BLaER1 (cell line): ENCODE measurements at regions not wholly inside any gene's neighbourhood (a gene's known extent, or its start where the extent isn't known, plus 50 kb on each side); places are given as distances from the start of the nearest gene placed in this dataset.

Experiments used
- H3K27ac ChIP-seq: shearing (Covaris generic); formaldehyde crosslinking; 2 replicates; pipeline ENCODE4 v1.8.1; 2022
- H3K27me3 ChIP-seq: shearing (Covaris generic); formaldehyde crosslinking; 2 replicates; pipeline ENCODE4 v1.8.1; 2022
- H3K36me3 ChIP-seq: shearing (Covaris generic); formaldehyde crosslinking; 2 replicates; pipeline ENCODE4 v1.8.1; 2022
- H3K4me1 ChIP-seq: shearing (Covaris generic); formaldehyde crosslinking; 2 replicates; pipeline ENCODE4 v1.8.1; 2022
- H3K4me2 ChIP-seq: shearing (Covaris generic); formaldehyde crosslinking; 2 replicates; pipeline ENCODE4 v1.8.1; 2022
- H3K4me3 ChIP-seq: shearing (Covaris generic); formaldehyde crosslinking; 2 replicates; pipeline ENCODE4 v1.8.1; 2022
- H3K9ac ChIP-seq: shearing (Covaris generic); formaldehyde crosslinking; 2 replicates; pipeline ENCODE4 v1.8.1; 2022
- H3K9me3 ChIP-seq: shearing (Covaris generic); formaldehyde crosslinking; 2 replicates; pipeline ENCODE4 v1.8.1; 2022
- H4K20me1 ChIP-seq: shearing (Covaris generic); formaldehyde crosslinking; 2 replicates; pipeline ENCODE4 v1.8.1; 2022
- Cebpa-rat ChIP-seq: shearing (Covaris generic); IDR thresholded peaks from 2 replicates; pipeline ENCODE4 v1.8.1; 2022

DNA sequence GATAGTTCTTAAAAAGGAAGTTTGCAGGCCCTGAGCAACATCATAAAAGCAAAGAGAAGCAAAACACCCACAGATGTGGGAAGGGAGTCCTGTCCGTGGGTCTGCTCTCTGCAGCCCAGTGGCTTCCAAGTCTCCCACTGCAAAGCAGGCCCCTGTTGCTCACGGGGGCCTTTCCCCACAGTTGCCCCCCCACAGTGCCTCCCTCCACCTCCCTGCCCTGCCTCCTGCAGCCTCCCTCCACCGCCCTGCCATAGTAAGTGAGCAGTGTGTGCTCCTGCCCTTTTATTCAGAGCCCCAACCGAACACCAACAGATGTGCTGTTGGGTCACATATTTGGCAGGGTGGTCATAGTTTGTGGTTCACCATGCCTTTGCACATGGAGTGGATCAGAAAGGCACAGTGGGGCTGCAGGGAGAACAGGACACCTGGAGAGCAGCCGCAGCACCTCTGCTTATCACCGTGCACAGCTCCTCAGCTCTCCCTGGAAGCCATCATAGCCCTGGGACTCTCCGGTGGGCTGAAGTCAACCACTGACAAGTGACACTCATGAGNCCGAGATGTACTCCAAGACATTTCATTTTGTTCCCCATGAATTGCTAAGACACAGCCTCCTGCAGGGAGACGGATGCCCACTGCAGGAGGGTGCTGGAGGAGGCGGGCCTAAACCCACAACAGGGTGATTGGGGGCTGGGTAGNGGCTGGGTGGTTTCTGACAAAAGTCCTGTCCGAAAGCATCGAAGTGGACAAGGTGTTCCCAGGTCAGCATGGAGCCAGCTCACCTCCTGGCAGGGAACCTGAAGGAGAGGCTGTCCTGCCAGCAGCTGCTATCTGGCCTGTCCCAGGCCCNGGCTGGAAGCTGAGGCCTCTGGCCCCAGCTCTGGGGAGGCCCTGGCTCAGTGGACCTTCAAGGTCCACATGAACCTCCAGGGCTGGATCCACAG, 278.9 kb downstream of the GADD45G start:
- no peak overlapping the region for H3K4me3 ChIP-seq
- TF ChIP-seq Cebpa-rat = no peak

DNA sequence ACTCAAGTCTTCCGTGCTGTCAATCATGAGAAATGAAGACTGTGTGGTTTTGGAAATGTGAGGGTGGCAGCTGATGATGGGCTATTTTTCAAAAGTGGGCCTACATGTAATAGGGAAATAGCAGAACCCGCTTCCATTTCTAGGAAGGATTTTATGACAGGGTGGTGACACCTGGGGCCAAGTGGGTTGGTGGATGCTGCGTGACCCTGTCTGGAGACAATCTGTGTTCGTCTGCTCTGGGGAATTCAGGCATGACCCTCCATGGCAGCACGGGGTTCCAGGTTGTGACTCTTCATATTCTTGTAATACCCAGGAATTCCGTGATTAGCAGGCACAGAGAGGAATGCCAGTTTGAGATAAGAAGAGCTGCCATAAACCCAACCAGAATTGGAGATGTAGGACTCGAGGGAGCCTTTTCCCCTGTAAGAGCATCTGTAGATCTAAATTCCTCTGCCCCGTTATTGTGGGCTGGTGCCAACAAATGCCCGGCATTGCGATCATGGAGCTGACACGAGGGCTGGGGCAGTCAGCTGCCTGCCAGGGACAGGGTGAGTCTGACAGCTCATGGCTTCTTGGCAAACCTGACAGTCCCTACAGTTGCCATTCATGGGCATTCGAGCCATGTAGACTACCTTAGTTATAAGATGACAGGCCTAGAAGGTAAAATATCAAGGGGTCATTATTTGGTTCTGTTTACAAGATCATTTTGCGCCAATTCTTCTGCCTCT, 279.7 kb downstream of the GADD45G start:
- TF ChIP-seq Cebpa-rat = no peak
- no peaks in the 10 kb centered on the region for H3K36me3 ChIP-seq
- no peak overlapping the region for H3K9ac ChIP-seq
- H3K4me3 ChIP-seq = no peak overlapping the region
- H4K20me1 ChIP-seq = no peaks in the 10 kb centered on the region
- peaks cover 43% of the 10 kb centered on the region for H3K4me1 ChIP-seq
- no peaks in the 10 kb centered on the region for H3K9me3 ChIP-seq
- no peak overlapping the region for H3K4me2 ChIP-seq
- H3K27me3 ChIP-seq = no peaks in the 10 kb centered on the region
- no peak overlapping the region for H3K27ac ChIP-seq

More for the DNA sequence above, 278.9 kb downstream of the GADD45G start:
- peak overlapping the region; percentile 34; the same call in 1 of the 2 replicates for H3K4me2 ChIP-seq
- peaks cover 51% of the 10 kb centered on the region for H3K4me1 ChIP-seq
- no peaks in the 10 kb centered on the region for H4K20me1 ChIP-seq
- no peak overlapping the region for H3K9ac ChIP-seq
- H3K27me3 ChIP-seq = no peaks in the 10 kb centered on the region
- no peaks in the 10 kb centered on the region for H3K9me3 ChIP-seq
- 0 out of 2 replicates have a peak overlapping the region, but pooled peaks have one; percentile 7 for H3K27ac ChIP-seq
- H3K36me3 ChIP-seq = no peaks in the 10 kb centered on the region

DNA sequence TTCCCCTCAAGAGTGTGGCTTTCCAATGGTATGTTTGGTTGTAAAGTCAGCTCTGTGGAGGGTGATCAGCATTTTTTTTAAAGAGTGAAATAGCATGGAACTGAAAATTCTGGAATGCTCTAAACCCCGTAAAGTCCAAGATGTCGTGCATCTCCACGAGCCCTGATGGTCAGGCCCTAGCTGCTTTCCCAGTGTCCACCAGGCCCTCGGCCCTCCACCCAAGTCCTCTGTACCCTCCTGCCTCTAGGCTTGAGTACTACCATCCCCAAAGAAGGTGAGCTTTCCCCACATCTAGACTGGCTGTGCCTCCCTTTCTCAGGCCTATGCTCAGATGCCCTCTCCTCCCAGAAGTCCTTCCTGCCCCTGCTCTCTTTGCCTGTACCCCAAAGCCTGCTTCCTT, 280.3 kb downstream of the GADD45G start:
- Histone ChIP-seq H3K4me1 (peaks cover 36% of the 10 kb centered on the region), H4K20me1 (no peaks in the 10 kb centered on the region), H3K36me3 (no peaks in the 10 kb centered on the region), H3K27ac (no peak overlapping the region), H3K4me3 (no peak overlapping the region), H3K9ac (no peak overlapping the region), H3K27me3 (no peaks in the 10 kb centered on the region), H3K4me2 (no peak overlapping the region), H3K9me3 (no peaks in the 10 kb centered on the region)
- TF ChIP-seq Cebpa-rat = no peak

- Histone ChIP-seq H3K9me3 (no peaks in the 10 kb centered on the region), H3K27me3 (no peaks in the 10 kb centered on the region), H3K4me1 (peaks cover 26% of the 10 kb centered on the region), H3K4me2 (no peak overlapping the region), H3K27ac (no peak overlapping the region), H3K9ac (no peak overlapping the region), H4K20me1 (no peaks in the 10 kb centered on the region), H3K4me3 (no peak overlapping the region), H3K36me3 (no peaks in the 10 kb centered on the region)
- TF ChIP-seq Cebpa-rat = no peak
These were observed 281.5 kb downstream of the GADD45G start for GRCh38 chr9:89886281-89886700.

- H3K27me3 ChIP-seq = no peaks in the 10 kb centered on the region
- no peaks in the 10 kb centered on the region for H4K20me1 ChIP-seq
- no peak overlapping the region for H3K27ac ChIP-seq
- no peaks in the 10 kb centered on the region for H3K36me3 ChIP-seq
- H3K4me3 ChIP-seq = no peak overlapping the region
- no peak overlapping the region for H3K4me2 ChIP-seq
- TF ChIP-seq Cebpa-rat = no peak
- no peaks in the 10 kb centered on the region for H3K9me3 ChIP-seq
- peaks cover 26% of the 10 kb centered on the region for H3K4me1 ChIP-seq
- no peak overlapping the region for H3K9ac ChIP-seq
These were observed 282.5 kb downstream of the GADD45G start for GRCh38 chr9:89887286-89887685.

DNA sequence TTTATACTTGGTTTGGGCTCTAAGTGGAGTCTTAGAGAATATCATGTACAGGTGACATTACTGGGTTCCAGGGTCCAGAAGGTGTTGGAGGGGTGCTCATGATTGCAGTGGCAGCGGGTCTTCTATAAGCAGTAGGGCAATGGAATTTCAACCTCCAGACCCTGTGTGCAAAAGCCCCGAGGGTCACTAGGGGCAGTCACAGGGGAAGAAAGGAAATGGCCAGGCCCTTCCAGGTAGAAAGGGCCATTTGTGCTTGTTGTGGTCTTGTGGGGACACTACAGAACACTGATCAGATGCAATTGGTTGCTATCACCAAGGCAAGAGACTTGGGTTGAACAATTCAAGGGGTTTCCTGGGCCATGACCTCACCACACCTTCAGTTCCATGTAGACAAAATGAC, 283.4 kb downstream of the GADD45G start:
- no peaks in the 10 kb centered on the region for H3K27me3 ChIP-seq
- TF ChIP-seq Cebpa-rat = no peak
- peaks cover 20% of the 10 kb centered on the region for H3K4me1 ChIP-seq
- no peak overlapping the region for H3K9ac ChIP-seq
- no peak overlapping the region for H3K4me3 ChIP-seq
- no peaks in the 10 kb centered on the region for H3K9me3 ChIP-seq
- H4K20me1 ChIP-seq = no peaks in the 10 kb centered on the region
- H3K4me2 ChIP-seq = no peak overlapping the region
- H3K27ac ChIP-seq = no peak overlapping the region
- no peaks in the 10 kb centered on the region for H3K36me3 ChIP-seq

- no peak overlapping the region for H3K9ac ChIP-seq
- no peak overlapping the region for H3K4me3 ChIP-seq
- TF ChIP-seq Cebpa-rat = no peak
- H3K36me3 ChIP-seq = no peaks in the 10 kb centered on the region
- no peak overlapping the region for H3K27ac ChIP-seq
- no peaks in the 10 kb centered on the region for H3K27me3 ChIP-seq
- no peaks in the 10 kb centered on the region for H4K20me1 ChIP-seq
- no peak overlapping the region for H3K4me2 ChIP-seq
- H3K4me1 ChIP-seq = peaks cover 15% of the 10 kb centered on the region
- H3K9me3 ChIP-seq = no peaks in the 10 kb centered on the region
These were observed 283.9 kb downstream of the GADD45G start for GRCh38 chr9:89888677-89889076.

DNA sequence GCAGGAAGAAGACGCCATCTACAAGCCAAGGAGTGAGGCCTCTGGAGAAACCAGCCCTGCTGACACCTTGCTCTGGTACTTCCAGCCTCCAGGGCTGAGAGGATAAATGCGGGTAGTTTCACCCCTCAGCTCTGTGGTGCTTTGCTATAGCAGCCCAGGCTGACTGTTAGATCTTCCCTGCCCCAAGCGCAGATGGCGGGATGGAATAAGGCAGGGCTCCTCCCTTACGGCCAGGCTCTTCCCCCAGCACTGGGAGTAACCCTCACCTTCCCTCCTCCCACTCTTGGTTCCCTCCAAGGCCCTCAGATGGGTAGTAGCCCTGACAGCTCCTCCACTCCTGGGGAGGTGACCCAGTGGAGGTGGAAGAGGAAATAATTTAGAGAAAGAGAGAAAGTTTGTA, 285.1 kb downstream of the GADD45G start:
- Histone ChIP-seq H3K9me3 (no peaks in the 10 kb centered on the region), H3K27ac (no peak overlapping the region), H3K36me3 (no peaks in the 10 kb centered on the region), H3K4me1 (peaks cover 13% of the 10 kb centered on the region), H3K27me3 (no peaks in the 10 kb centered on the region), H3K4me3 (no peak overlapping the region), H4K20me1 (no peaks in the 10 kb centered on the region), H3K4me2 (no peak overlapping the region), H3K9ac (no peak overlapping the region)
- TF ChIP-seq Cebpa-rat = no peak

GRCh38 chr9:89890326-89890980, 285.6 kb downstream of the GADD45G start:
- Histone ChIP-seq H3K36me3 (no peaks in the 10 kb centered on the region), H3K4me1 (peaks cover 13% of the 10 kb centered on the region), H3K27ac (no peak overlapping the region), H3K27me3 (no peaks in the 10 kb centered on the region), H3K4me3 (no peak overlapping the region), H3K9me3 (no peaks in the 10 kb centered on the region), H3K4me2 (no peak overlapping the region), H3K9ac (no peak overlapping the region), H4K20me1 (no peaks in the 10 kb centered on the region)
- no peak for TF ChIP-seq Cebpa-rat
